Left lung (tissue), 4 donors: ENCODE measurements at regions not wholly inside any gene's neighbourhood (a gene's known extent, or its start where the extent isn't known, plus 50 kb on each side); places are given as distances from the start of the nearest gene placed in this dataset.

ENCODE experiments used
- ATAC-seq: fragments of 200-7000 bp; cut with Tn5 transposase; one replicate; pipeline ENCODE4 v1.9.1; 2020; ENCODE audit warnings: moderate library complexity
- DNase-seq, 4 donors: peaks; one replicate each; pipeline ENCODE4 v3.0.0-alpha.2; 2013 to 2020
- H3K27ac ChIP-seq, 2 donors: fragments of 200-600 bp; sonication (generic) in 1 of 2; one replicate each; pipeline versions ENCODE4 v1.5.0 to v1.8.0; 2020 to 2021
- H3K27me3 ChIP-seq, 2 donors: fragments of 200-600 bp; sonication (generic) in 1 of 2; one replicate each; pipeline versions ENCODE4 v1.5.0 to v1.8.0; 2020 to 2021
- H3K36me3 ChIP-seq, 2 donors: fragments of 200-600 bp; sonication (generic) in 1 of 2; one replicate each; pipeline versions ENCODE4 v1.5.0 to v1.8.0; 2020 to 2021
- H3K4me1 ChIP-seq, 2 donors: fragments of 200-600 bp; one replicate each; pipeline ENCODE4 v1.8.0; 2021
- H3K4me3 ChIP-seq, 2 donors: fragments of 200-600 bp; sonication (generic) in 1 of 2; one replicate each; pipeline versions ENCODE4 v1.5.0 to v1.8.0; 2020 to 2021; ENCODE audit warnings: mild to moderate bottlenecking in 1 of 2
- H3K9me3 ChIP-seq, 2 donors: fragments of 200-600 bp; sonication (generic) in 1 of 2; one replicate each; pipeline versions ENCODE4 v1.5.0 to v1.8.0; 2020 to 2021
- CTCF ChIP-seq, 2 donors: fragments of 200-600 bp; sonication (generic) in 1 of 2; IDR thresholded peaks; one replicate each; pipeline versions ENCODE4 v1.5.0 to v1.8.0; 2021; ENCODE audit warnings: antibody characterized with exemption in 2 of 2
- intact Hi-C, 2 donors: fragments of 100-400 bp; cut with DNase I; formaldehyde crosslinking; loops; one replicate each; pipeline versions ENCODE4 v1.11.2 to v1.14.2; 2022
- donor health status: DM: no; HTN: yes; CAD: no.
- donor health status: DM: no; HTN: no; CAD: no.

DNA sequence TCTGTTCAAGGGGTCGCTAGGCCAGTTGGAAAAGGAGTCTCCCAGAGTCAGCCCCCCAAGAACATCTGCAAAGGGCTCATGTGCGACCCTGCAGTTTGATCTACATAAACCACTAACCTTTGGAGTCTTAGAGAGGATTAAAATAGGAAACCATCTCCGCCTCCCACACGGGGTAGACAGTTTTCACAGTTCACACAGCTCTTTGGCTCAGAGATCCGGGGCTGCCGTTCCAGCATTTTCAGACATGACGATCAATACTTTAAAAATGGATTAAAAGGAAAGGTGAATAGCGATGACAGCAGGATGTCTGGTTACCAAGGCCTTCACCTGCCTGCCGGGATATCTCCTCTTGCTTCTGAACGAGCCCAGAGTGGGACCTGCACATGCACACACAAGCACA is 59.8 kb upstream of the BCL11B start:
- Histone ChIP-seq H3K27ac (no peak overlapping the region), H3K27me3 (peaks cover 0 to 34% of the 10 kb centered on the region in 2 donors), H3K4me1 (no peaks in the 10 kb centered on the region), H3K9me3 (no peaks in the 10 kb centered on the region), H3K36me3 (no peaks in the 10 kb centered on the region), H3K4me3 (no peak overlapping the region)
- ATAC-seq = no peak
- TF ChIP-seq CTCF (IDR thresholded peaks at IDR 0.05) = no peak
- no peak for DNase-seq
- intact Hi-C loops = no loop called here

- Histone ChIP-seq H3K9me3 (no peaks in the 10 kb centered on the region), H3K4me3 (no peak overlapping the region), H3K27me3 (peaks cover 0 to 39% of the 10 kb centered on the region in 2 donors), H3K4me1 (no peaks in the 10 kb centered on the region), H3K36me3 (no peaks in the 10 kb centered on the region), H3K27ac (no peak overlapping the region)
- DNase-seq (no peak), ATAC-seq (no peak)
- TF ChIP-seq CTCF (IDR thresholded peaks at IDR 0.05) = no peak
- intact Hi-C loops = no loop called here
Measured at GRCh38 chr14:99330316-99331240, 58.6 kb upstream of the BCL11B start.

- intact Hi-C loops = no loop called here
- no peak overlapping the region for H3K4me3 ChIP-seq
- no peak overlapping the region for H3K27ac ChIP-seq
- H3K36me3 ChIP-seq = no peaks in the 10 kb centered on the region
- ATAC-seq (no peak), DNase-seq (no peak)
- H3K4me1 ChIP-seq = no peaks in the 10 kb centered on the region
- TF ChIP-seq CTCF (IDR thresholded peaks at IDR 0.05) = no peak
- no peaks in the 10 kb centered on the region for H3K9me3 ChIP-seq
- peaks cover 0 to 42% of the 10 kb centered on the region in 2 donors for H3K27me3 ChIP-seq
Measured at GRCh38 chr14:99329711-99330315, 57.8 kb upstream of the BCL11B start.

DNA sequence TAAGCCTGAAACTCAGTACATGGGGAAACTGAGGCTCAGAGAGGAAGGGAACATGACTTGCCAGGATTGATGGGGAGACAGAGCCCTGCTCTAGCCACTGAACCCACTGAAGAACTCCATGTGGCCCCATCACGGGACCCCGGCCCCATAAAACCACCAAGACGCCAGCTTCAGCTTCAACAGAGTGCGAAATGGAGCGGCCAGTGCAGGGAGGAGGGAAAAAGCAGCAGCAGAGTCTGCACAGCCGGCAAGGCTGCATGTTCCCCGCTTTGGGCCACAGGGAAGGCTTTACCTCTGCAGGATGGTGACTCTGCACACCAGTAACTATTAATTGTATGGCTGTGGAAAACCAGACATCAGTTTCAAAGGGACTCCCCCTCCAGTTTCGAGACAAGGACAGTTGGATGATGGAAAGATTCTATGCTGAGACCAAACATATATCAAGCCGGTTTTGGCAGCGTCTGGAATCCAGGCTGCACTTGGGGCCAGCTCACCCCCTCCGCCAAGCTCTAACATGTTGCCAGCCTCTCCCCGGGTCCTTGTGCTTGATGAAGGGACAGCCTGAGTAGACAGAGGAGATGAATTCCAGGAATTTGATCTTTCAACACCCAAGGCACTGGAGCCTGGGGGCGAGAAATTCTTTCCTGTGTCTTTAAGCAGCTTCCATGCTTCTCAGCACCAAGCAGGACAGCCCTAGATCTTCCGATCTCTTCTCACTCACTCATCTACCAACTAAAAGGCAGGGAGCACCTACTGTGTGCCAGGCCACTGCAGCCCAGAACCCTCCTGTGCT is 55.7 kb upstream of the BCL11B start:
- DNase-seq (no peak), ATAC-seq (no peak)
- no peaks in the 10 kb centered on the region for H3K36me3 ChIP-seq
- no peak for TF ChIP-seq CTCF (IDR thresholded peaks at IDR 0.05)
- no peak overlapping the region for H3K27ac ChIP-seq
- no peaks in the 10 kb centered on the region for H3K9me3 ChIP-seq
- no peak overlapping the region for H3K4me3 ChIP-seq
- intact Hi-C loops = no loop called here
- peaks cover 0 to 49% of the 10 kb centered on the region in 2 donors for H3K27me3 ChIP-seq
- no peaks in the 10 kb centered on the region for H3K4me1 ChIP-seq

- Histone ChIP-seq H3K36me3 (no peaks in the 10 kb centered on the region), H3K4me1 (no peaks in the 10 kb centered on the region), H3K4me3 (no peak overlapping the region), H3K27me3 (peaks cover 0 to 49% of the 10 kb centered on the region in 2 donors), H3K9me3 (no peaks in the 10 kb centered on the region), H3K27ac (no peak overlapping the region)
- ATAC-seq (no peak), DNase-seq (no peak)
- intact Hi-C loops = no loop called here
- no peak for TF ChIP-seq CTCF (IDR thresholded peaks at IDR 0.05)
Measured at GRCh38 chr14:99327050-99327449, 55.1 kb upstream of the BCL11B start.
